Right renal pelvis (tissue), 4 donors: ENCODE measurements at regions not wholly inside any gene's neighbourhood (a gene's known extent, or its start where the extent isn't known, plus 50 kb on each side); places are given as distances from the start of the nearest gene placed in this dataset.
A peak's percentile ranks its signal among the peaks of the same experiment; 100 is the strongest.

Experiments used
- DNase-seq, 4 donors: peaks; one replicate each; pipeline ENCODE4 v3.0.0-alpha.2; 2013; ENCODE audit warnings: low read depth in 4 of 4, low spot score in 3 of 4, missing footprints in 1 of 4

- no peak for DNase-seq
Observed at GRCh38 chr7:115153769-115154477, 232.0 kb downstream of the MDFIC start.

GRCh38 chr7:115153176-115153575, 231.3 kb downstream of the MDFIC start:
- DNase-seq = no peak

- peak; percentile 12 to 55 (median 29) for DNase-seq
Observed at GRCh38 chr7:115146148-115146547, 224.3 kb downstream of the MDFIC start.

GRCh38 chr7:115145512-115145911, 223.6 kb downstream of the MDFIC start:
- DNase-seq = no peak

- DNase-seq = no peak
Observed at GRCh38 chr7:115137816-115138215, 215.9 kb downstream of the MDFIC start.

- DNase-seq = no peak
Observed at GRCh38 chr7:115136796-115137443, 215.0 kb downstream of the MDFIC start.

GRCh38 chr7:115135769-115136410, 214.0 kb downstream of the MDFIC start:
- DNase-seq = no peak

GRCh38 chr7:115135146-115135545, 213.3 kb downstream of the MDFIC start:
- DNase-seq = no peak

- no peak for DNase-seq
Observed at GRCh38 chr7:115133248-115133647, 211.4 kb downstream of the MDFIC start.

- DNase-seq = no peak
Observed at GRCh38 chr7:115132096-115132495, 210.2 kb downstream of the MDFIC start.

- DNase-seq = no peak
Observed at GRCh38 chr7:115128154-115128553, 206.3 kb downstream of the MDFIC start.

GRCh38 chr7:115127399-115128021, 205.6 kb downstream of the MDFIC start:
- no peak for DNase-seq

GRCh38 chr7:115125750-115126149, 203.9 kb downstream of the MDFIC start:
- no peak for DNase-seq

GRCh38 chr7:115125312-115125711, 203.4 kb downstream of the MDFIC start:
- DNase-seq = no peak

GRCh38 chr7:115124409-115124939, 202.6 kb downstream of the MDFIC start:
- no peak for DNase-seq

GRCh38 chr7:115123441-115123840, 201.5 kb downstream of the MDFIC start:
- no peak for DNase-seq

GRCh38 chr7:115122388-115122787, 200.5 kb downstream of the MDFIC start:
- no peak for DNase-seq

GRCh38 chr7:115117748-115118147, 195.9 kb downstream of the MDFIC start:
- DNase-seq = no peak

GRCh38 chr7:115116773-115117715, 195.2 kb downstream of the MDFIC start:
- DNase-seq = no peak

- DNase-seq = no peak
Observed at GRCh38 chr7:115113776-115114175, 191.9 kb downstream of the MDFIC start.
